Lower leg skin (tissue), 3 donors: ENCODE measurements at regions not wholly inside any gene's neighbourhood (a gene's known extent, or its start where the extent isn't known, plus 50 kb on each side); places are given as distances from the start of the nearest gene placed in this dataset.

Experiments used
- POLR2A ChIP-seq, 2 donors: fragments of 450-650 bp; IDR thresholded peaks; one replicate each; pipeline ENCODE4 v1.6.1; 2016 to 2017; ENCODE audit warnings: antibody characterized with exemption in 2 of 2, mild to moderate bottlenecking in 1 of 2, moderate library complexity in 1 of 2
- TF ChIP-seq, protein P1 (sequence below), 3 donors: fragments of 450-650 bp; IDR thresholded peaks; one replicate each; pipeline ENCODE4 v1.5.1; 2016; ENCODE audit warnings: antibody characterized with exemption in 3 of 3, mild to moderate bottlenecking in 3 of 3, moderate library complexity in 2 of 3

DNA sequence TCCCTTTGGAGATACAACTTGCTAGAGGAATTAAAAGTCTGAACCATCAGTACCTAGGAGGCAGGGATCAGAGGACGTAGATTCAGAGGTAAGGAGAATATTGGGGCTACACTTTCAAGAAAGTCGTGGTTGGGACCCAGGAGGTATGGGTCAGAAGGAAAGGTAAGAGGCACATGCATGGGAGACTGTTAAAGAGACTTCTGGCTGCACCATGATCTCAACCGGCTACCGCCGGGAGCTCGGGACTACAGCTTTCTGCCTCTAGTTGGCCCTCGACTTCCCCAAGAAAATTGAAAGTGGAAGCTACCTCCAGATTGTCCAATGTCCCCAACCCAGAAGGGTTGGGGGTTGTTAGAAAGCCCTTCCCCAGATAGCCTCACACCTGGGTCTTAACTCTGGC lies 355.7 kb upstream of the TMPRSS15 start:
- TF ChIP-seq, protein P1, sequence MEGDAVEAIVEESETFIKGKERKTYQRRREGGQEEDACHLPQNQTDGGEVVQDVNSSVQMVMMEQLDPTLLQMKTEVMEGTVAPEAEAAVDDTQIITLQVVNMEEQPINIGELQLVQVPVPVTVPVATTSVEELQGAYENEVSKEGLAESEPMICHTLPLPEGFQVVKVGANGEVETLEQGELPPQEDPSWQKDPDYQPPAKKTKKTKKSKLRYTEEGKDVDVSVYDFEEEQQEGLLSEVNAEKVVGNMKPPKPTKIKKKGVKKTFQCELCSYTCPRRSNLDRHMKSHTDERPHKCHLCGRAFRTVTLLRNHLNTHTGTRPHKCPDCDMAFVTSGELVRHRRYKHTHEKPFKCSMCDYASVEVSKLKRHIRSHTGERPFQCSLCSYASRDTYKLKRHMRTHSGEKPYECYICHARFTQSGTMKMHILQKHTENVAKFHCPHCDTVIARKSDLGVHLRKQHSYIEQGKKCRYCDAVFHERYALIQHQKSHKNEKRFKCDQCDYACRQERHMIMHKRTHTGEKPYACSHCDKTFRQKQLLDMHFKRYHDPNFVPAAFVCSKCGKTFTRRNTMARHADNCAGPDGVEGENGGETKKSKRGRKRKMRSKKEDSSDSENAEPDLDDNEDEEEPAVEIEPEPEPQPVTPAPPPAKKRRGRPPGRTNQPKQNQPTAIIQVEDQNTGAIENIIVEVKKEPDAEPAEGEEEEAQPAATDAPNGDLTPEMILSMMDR (IDR thresholded peaks at IDR 0.05), result no peak
- TF ChIP-seq POLR2A (IDR thresholded peaks at IDR 0.05), result no peak
